ENCODE measurements at regions not wholly inside any gene's neighbourhood (a gene's known extent, or its start where the extent isn't known, plus 50 kb on each side); places are given as distances from the start of the nearest gene placed in this dataset.

DNA sequence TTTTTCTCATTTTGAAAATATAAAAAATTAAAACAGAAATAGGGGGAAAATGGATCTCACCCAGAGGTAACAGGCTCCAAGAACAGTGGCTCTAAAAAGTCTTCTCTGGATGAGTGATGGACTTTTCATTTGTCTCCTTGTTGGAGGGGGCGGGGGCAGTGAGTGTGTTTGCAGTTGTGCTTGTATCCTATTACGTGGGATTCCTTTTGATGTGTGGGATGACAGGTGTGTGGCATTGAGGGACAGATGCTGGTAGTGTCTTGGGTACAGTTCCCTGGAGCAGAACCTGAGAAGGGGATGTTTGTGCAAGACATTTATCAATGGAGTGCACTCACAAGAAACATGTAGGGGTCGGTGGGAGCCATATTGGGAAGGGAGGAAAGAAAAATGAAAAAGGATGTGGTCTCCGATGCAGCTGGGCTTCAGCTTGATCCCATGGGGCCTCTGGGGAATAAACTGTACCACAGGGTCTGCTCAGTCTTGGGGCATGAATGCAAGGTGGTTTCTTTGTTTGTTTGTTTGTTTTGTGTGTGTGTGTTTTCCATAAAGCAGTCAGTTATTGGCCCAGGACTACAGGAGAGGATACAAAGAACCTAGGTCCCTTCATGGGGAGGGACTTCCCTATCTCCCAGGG is 120.0 kb upstream of the SLC35G4 start:
- TF ChIP-seq CTCF (conservative IDR thresholded peaks at IDR 0.05; ENCODE audit: low read depth in 2 of 2), result no peak
- no peak for TF ChIP-seq POLR2AphosphoS5 (IDR thresholded peaks at IDR 0.05; ENCODE audit: low read depth)
